GM13977 (cell line): ENCODE measurements at regions not wholly inside any gene's neighbourhood (a gene's known extent, or its start where the extent isn't known, plus 50 kb on each side); places are given as distances from the start of the nearest gene placed in this dataset.

Source experiments
- DNase-seq: peaks from one replicate; pipeline ENCODE4 v3.0.0; 2012; ENCODE audit warnings: low spot score
- CTCF ChIP-seq: IDR thresholded peaks from 2 replicates; pipeline ENCODE4 v1.5.1; 2012; ENCODE audit warnings: mild to moderate bottlenecking, control low read depth; ENCODE audit not compliant: insufficient read depth; ENCODE audit errors: extremely low read depth, missing control alignments
- in situ Hi-C: fragments of 300-500 bp; cut with MboI; formaldehyde crosslinking; loops from one replicate; pipeline ENCODE4 v1.12.0; 2022; ENCODE audit warnings: low sequenced_read_pairs, low pct_unique_long_range_greater_than_20kb, mixed read lengths, inconsistent platforms; ENCODE audit not compliant: unreplicated experiment

GRCh38 chr14:46377305-46377704 lies 274.3 kb downstream of the RPL10L start:
- no peak for DNase-seq
- no peak for TF ChIP-seq CTCF
- in situ Hi-C loops, result no loop called here

- no peak for DNase-seq
- in situ Hi-C loops, result no loop called here
- TF ChIP-seq CTCF, result no peak
Observed at GRCh38 chr14:46369391-46369790, 282.2 kb downstream of the RPL10L start.

DNA sequence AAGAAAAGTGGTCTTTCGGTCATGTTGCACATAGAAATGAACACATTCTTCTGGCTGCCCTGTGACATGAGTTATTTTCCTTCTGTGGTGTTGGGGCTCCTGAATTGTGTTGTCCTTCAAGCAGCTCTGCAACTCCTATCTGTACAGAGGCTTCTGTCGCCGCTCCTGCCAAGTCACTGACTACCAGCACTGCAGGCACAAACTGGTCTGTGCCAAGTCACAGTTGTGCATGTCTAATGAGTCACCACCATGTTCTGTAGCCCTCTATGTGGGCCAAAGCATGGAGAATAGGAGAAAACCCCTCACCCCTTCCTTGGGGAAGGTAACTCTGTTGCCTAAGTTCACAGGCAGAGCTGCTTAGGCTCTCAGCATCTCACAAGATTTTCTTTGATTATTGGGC lies 283.3 kb downstream of the RPL10L start:
- no peak for TF ChIP-seq CTCF
- no peak for DNase-seq
- in situ Hi-C loops, result no loop called here

DNA sequence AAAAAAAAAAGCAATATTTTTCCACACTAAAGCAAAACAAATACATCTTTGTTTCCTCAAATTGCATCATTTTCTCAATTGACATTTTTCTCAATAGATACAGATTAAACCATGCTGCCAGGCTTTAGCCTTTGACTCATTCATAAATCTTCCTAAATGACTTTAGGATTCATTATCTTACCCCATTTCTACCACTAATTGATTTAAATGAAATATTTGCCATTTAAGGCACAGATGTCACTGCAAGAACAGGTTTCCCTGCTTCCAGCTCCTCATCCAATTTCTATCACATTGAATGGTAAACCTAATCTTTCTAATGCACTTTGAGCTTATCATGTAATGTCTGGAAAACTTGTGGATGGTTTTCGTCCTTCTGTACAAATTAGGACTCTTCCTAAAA lies 298.7 kb downstream of the RPL10L start:
- no peak for DNase-seq
- in situ Hi-C loops, result no loop called here
- TF ChIP-seq CTCF, result no peak

- in situ Hi-C loops, result no loop called here
- peak; percentile 73 for TF ChIP-seq CTCF
- DNase-seq, result peak; percentile 4
Observed at GRCh38 chr14:46344327-46344937, 307.1 kb downstream of the RPL10L start.

- DNase-seq, result no peak
- no peak for TF ChIP-seq CTCF
- in situ Hi-C loops, result no loop called here
Observed at GRCh38 chr14:46325777-46326176, 325.8 kb downstream of the RPL10L start.

DNA sequence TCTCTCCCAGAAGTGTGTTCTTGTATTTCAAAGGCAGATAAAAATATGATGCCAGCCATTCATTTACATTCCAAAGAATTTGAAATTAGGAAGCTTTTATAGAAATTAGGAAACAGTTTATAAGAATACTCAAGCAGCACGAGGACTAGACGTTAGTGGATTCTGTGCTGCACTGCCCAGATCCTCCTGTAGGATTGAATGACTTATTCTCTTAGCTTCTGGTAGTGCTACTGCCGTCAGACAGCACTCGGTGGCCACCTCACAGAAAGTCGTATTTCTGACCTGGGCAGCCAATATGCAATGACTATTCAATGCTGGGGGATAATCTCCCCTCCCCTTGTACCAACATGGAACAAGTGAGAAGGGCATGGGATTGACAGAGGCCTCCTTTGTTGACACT lies 326.4 kb downstream of the RPL10L start:
- in situ Hi-C loops, result no loop called here
- no peak for DNase-seq
- TF ChIP-seq CTCF, result no peak
